ENCODE measurements at regions not wholly inside any gene's neighbourhood (a gene's known extent, or its start where the extent isn't known, plus 50 kb on each side); places are given as distances from the start of the nearest gene placed in this dataset.

DNA sequence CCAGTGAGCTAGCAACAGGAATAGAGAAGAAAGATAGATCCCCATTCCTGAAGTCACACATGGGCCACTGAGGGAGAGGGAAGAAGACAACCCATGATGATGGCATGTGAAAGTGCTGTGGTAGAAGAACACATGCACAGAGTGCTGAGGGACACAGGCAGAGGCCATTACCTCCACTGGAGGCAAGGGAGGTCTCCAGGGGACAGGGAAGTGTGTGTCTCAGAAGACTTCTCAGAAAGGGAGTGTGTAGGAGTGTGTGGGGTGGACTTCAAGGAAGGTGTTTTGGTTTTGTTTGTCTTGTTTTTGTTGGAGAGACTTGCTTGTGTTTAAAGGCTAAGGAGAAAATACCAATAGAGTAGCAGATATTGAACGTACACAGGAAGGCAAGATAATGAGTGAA, 77.0 kb upstream of the SMARCA2 start:
- Histone ChIP-seq H3K9ac (ENCODE audit: insufficient read depth, low read length) (no peak overlapping the region), H3K4me3 (replicated peaks in 1 of 4; ENCODE audit: control extremely low read depth in 1 of 4, insufficient read depth in 1 of 4, low read depth in 3 of 4, low read length in 4 of 4) (no peak overlapping the region), H3K27me3 (ENCODE audit: control insufficient read depth, insufficient read depth, low read length) (no peaks in the 10 kb centered on the region), H3K36me3 (ENCODE audit: control insufficient read depth, insufficient read depth, low read length) (no peaks in the 10 kb centered on the region), H3K9me3 (ENCODE audit: control insufficient read depth, insufficient read depth, low read depth, low read length) (no peaks in the 10 kb centered on the region), H3K4me2 (ENCODE audit: extremely low read depth, insufficient read depth, low read length) (no peak overlapping the region), H4K20me1 (ENCODE audit: control insufficient read depth, extremely low read depth, insufficient read depth, low read length) (no peaks in the 10 kb centered on the region), H3K79me2 (ENCODE audit: control insufficient read depth, insufficient read depth, low read length) (no peaks in the 10 kb centered on the region), H2AFZ (ENCODE audit: low read length) (no peak overlapping the region), H3K4me1 (ENCODE audit: control insufficient read depth, extremely low read depth, insufficient read depth, low read length) (no peaks in the 10 kb centered on the region), H3K27ac (ENCODE audit: insufficient read depth, low read length) (no peak overlapping the region)
- TF ChIP-seq EZH2 (IDR thresholded peaks at IDR 0.05; ENCODE audit: low read length, missing control alignments) = no peak
- TF ChIP-seq, protein P1, sequence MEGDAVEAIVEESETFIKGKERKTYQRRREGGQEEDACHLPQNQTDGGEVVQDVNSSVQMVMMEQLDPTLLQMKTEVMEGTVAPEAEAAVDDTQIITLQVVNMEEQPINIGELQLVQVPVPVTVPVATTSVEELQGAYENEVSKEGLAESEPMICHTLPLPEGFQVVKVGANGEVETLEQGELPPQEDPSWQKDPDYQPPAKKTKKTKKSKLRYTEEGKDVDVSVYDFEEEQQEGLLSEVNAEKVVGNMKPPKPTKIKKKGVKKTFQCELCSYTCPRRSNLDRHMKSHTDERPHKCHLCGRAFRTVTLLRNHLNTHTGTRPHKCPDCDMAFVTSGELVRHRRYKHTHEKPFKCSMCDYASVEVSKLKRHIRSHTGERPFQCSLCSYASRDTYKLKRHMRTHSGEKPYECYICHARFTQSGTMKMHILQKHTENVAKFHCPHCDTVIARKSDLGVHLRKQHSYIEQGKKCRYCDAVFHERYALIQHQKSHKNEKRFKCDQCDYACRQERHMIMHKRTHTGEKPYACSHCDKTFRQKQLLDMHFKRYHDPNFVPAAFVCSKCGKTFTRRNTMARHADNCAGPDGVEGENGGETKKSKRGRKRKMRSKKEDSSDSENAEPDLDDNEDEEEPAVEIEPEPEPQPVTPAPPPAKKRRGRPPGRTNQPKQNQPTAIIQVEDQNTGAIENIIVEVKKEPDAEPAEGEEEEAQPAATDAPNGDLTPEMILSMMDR (conservative IDR thresholded peaks at IDR 0.05 in 1 of 2, IDR thresholded peaks at IDR 0.05 in 1 of 2; ENCODE audit: low read depth in 1 of 2, low read length in 2 of 2) = no peak
- DNase-seq (ENCODE audit: low read depth in 2 of 2) = no peak

DNA sequence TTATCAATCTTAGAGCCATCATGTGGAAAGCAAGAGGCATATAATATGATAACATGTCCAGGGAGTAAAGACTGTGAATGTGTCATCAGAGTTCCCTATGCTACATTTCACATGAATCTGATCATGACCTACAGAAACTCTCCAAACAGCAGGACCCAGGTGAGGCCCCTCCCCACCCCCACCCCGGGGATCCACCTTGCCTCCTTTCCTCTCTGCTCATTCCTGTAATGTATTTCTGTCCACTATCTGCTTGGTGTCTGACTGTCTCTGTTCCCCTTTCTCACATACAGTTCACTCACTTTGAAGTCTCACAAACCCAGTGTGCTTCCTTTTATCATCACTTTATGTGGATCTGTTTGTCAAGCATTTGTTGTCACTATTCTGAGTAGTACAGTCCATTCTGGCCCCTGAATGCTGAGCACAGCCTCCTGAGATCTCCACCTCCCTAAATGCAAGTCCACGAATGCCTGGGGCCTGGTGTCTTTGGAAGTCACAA, 76.4 kb upstream of the SMARCA2 start:
- H3K4me1 ChIP-seq (ENCODE audit: control insufficient read depth, extremely low read depth, insufficient read depth, low read length) = no peaks in the 10 kb centered on the region
- H3K4me2 ChIP-seq (ENCODE audit: extremely low read depth, insufficient read depth, low read length) = no peak overlapping the region
- no peak for DNase-seq (ENCODE audit: low read depth in 2 of 2)
- no peak for TF ChIP-seq EZH2 (IDR thresholded peaks at IDR 0.05; ENCODE audit: low read length, missing control alignments)
- TF ChIP-seq, protein P1 (conservative IDR thresholded peaks at IDR 0.05 in 1 of 2, IDR thresholded peaks at IDR 0.05 in 1 of 2; ENCODE audit: low read depth in 1 of 2, low read length in 2 of 2) = no peak
- no peak overlapping the region for H3K9ac ChIP-seq (ENCODE audit: insufficient read depth, low read length)
- no peaks in the 10 kb centered on the region for H3K79me2 ChIP-seq (ENCODE audit: control insufficient read depth, insufficient read depth, low read length)
- no peaks in the 10 kb centered on the region for H3K9me3 ChIP-seq (ENCODE audit: control insufficient read depth, insufficient read depth, low read depth, low read length)
- no peak overlapping the region for H2AFZ ChIP-seq (ENCODE audit: low read length)
- H3K36me3 ChIP-seq (ENCODE audit: control insufficient read depth, insufficient read depth, low read length) = no peaks in the 10 kb centered on the region
- H4K20me1 ChIP-seq (ENCODE audit: control insufficient read depth, extremely low read depth, insufficient read depth, low read length) = no peaks in the 10 kb centered on the region
- H3K27me3 ChIP-seq (ENCODE audit: control insufficient read depth, insufficient read depth, low read length) = no peaks in the 10 kb centered on the region
- H3K4me3 ChIP-seq (replicated peaks in 1 of 4; ENCODE audit: control extremely low read depth in 1 of 4, insufficient read depth in 1 of 4, low read depth in 3 of 4, low read length in 4 of 4) = no peak overlapping the region
- no peak overlapping the region for H3K27ac ChIP-seq (ENCODE audit: insufficient read depth, low read length)

DNA sequence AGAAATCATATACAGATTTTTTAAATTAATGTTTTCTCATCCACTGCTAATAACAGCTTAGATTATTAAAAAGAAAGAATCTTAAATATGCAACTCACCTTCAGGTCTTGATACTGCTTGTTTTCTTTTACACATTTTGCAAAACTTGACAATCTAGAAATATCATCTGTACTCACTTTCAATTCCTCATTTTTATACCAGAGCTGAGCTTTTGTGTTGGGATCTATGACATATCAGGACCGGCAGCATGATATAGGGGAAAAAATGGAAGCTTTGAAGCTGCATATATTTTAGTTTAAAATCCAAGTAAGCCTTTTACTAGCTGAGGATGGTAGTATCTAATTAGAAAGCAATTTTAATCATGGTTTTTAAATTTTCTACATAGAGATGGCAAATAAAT, 75.7 kb upstream of the SMARCA2 start:
- no peaks in the 10 kb centered on the region for H4K20me1 ChIP-seq (ENCODE audit: control insufficient read depth, extremely low read depth, insufficient read depth, low read length)
- H3K4me2 ChIP-seq (ENCODE audit: extremely low read depth, insufficient read depth, low read length) = no peak overlapping the region
- H3K79me2 ChIP-seq (ENCODE audit: control insufficient read depth, insufficient read depth, low read length) = no peaks in the 10 kb centered on the region
- no peak overlapping the region for H3K4me3 ChIP-seq (replicated peaks in 1 of 4; ENCODE audit: control extremely low read depth in 1 of 4, insufficient read depth in 1 of 4, low read depth in 3 of 4, low read length in 4 of 4)
- H3K9ac ChIP-seq (ENCODE audit: insufficient read depth, low read length) = no peak overlapping the region
- no peaks in the 10 kb centered on the region for H3K27me3 ChIP-seq (ENCODE audit: control insufficient read depth, insufficient read depth, low read length)
- no peaks in the 10 kb centered on the region for H3K36me3 ChIP-seq (ENCODE audit: control insufficient read depth, insufficient read depth, low read length)
- H3K27ac ChIP-seq (ENCODE audit: insufficient read depth, low read length) = no peak overlapping the region
- no peaks in the 10 kb centered on the region for H3K9me3 ChIP-seq (ENCODE audit: control insufficient read depth, insufficient read depth, low read depth, low read length)
- H3K4me1 ChIP-seq (ENCODE audit: control insufficient read depth, extremely low read depth, insufficient read depth, low read length) = no peaks in the 10 kb centered on the region
- no peak for DNase-seq (ENCODE audit: low read depth in 2 of 2)
- H2AFZ ChIP-seq (ENCODE audit: low read length) = no peak overlapping the region
- TF ChIP-seq, protein P1 (conservative IDR thresholded peaks at IDR 0.05 in 1 of 2, IDR thresholded peaks at IDR 0.05 in 1 of 2; ENCODE audit: low read depth in 1 of 2, low read length in 2 of 2) = no peak
- no peak for TF ChIP-seq EZH2 (IDR thresholded peaks at IDR 0.05; ENCODE audit: low read length, missing control alignments)

All from fibroblast of lung (primary cell).